GM21717 (cell line): ENCODE measurements at regions not wholly inside any gene's neighbourhood (a gene's known extent, or its start where the extent isn't known, plus 50 kb on each side); places are given as distances from the start of the nearest gene placed in this dataset.

ENCODE experiments used
- ATAC-seq: cut with Tn5 transposase; IDR thresholded peaks from one replicate; pipeline ENCODE4 v1.9.1; 2021; ENCODE audit warnings: mild to moderate bottlenecking, moderate library complexity; ENCODE audit not compliant: unreplicated experiment

- ATAC-seq = no peak
Measured at GRCh38 chr12:32043928-32044549, 62.6 kb upstream of the BICD1 start.

GRCh38 chr12:32047357-32048212, 59.1 kb upstream of the BICD1 start:
- no peak for ATAC-seq

GRCh38 chr12:32048791-32049190, 57.9 kb upstream of the BICD1 start:
- ATAC-seq = no peak

- ATAC-seq = no peak
Measured at GRCh38 chr12:32049956-32050355, 56.7 kb upstream of the BICD1 start.

GRCh38 chr12:32051511-32052211, 55.0 kb upstream of the BICD1 start:
- no peak for ATAC-seq

- no peak for ATAC-seq
Measured at GRCh38 chr12:32052212-32052713, 54.4 kb upstream of the BICD1 start.

GRCh38 chr12:32053881-32054624, 52.6 kb upstream of the BICD1 start:
- ATAC-seq = no peak
